GM23338 (cell line): ENCODE measurements at regions not wholly inside any gene's neighbourhood (a gene's known extent, or its start where the extent isn't known, plus 50 kb on each side); places are given as distances from the start of the nearest gene placed in this dataset.

Source experiments
- POLR2AphosphoS5 ChIP-seq: IDR thresholded peaks from 2 replicates; pipeline ENCODE4 v1.6.1; 2016; ENCODE audit warnings: antibody characterized with exemption, low read depth
- TF ChIP-seq, protein P1 (sequence below), 2 experiments: fragments of 200-600 bp in 1 of 2; sonication (generic) in 1 of 2; conservative IDR thresholded peaks; 2 replicates each; pipeline versions ENCODE4 v1.5.1 to v1.6.1; 2016 to 2017; ENCODE audit warnings: antibody characterized with exemption in 2 of 2, low read depth in 2 of 2, mild to moderate bottlenecking in 2 of 2, moderate library complexity in 1 of 2

GRCh38 chr9:21616082-21616778 is 134.1 kb upstream of the IFNE start:
- TF ChIP-seq, protein P1, sequence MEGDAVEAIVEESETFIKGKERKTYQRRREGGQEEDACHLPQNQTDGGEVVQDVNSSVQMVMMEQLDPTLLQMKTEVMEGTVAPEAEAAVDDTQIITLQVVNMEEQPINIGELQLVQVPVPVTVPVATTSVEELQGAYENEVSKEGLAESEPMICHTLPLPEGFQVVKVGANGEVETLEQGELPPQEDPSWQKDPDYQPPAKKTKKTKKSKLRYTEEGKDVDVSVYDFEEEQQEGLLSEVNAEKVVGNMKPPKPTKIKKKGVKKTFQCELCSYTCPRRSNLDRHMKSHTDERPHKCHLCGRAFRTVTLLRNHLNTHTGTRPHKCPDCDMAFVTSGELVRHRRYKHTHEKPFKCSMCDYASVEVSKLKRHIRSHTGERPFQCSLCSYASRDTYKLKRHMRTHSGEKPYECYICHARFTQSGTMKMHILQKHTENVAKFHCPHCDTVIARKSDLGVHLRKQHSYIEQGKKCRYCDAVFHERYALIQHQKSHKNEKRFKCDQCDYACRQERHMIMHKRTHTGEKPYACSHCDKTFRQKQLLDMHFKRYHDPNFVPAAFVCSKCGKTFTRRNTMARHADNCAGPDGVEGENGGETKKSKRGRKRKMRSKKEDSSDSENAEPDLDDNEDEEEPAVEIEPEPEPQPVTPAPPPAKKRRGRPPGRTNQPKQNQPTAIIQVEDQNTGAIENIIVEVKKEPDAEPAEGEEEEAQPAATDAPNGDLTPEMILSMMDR (conservative IDR thresholded peaks at IDR 0.05; ENCODE audit: low read depth in 2 of 2), result no peak
- TF ChIP-seq POLR2AphosphoS5, result no peak
